ENCODE measurements at regions not wholly inside any gene's neighbourhood (a gene's known extent, or its start where the extent isn't known, plus 50 kb on each side); places are given as distances from the start of the nearest gene placed in this dataset.

DNA sequence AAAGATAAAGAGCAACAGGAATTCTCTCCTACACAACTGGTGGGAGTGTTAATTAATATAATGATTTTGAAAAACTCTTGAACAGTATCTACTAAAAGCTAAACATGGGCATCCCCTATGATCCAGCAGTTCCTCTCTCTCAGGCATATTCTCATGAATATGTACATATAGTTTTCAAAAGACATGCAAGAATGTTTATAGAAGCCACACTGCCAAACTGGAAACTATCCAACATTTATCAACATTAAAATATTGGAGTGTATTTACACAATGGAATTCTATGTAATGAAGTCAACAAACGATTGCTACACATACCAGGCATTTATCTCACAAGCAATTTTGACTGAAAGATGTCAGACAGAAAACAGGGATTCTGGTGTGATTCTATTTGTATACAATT lies 404.5 kb upstream of the ANKRD30A start:
- TF ChIP-seq, protein P1, sequence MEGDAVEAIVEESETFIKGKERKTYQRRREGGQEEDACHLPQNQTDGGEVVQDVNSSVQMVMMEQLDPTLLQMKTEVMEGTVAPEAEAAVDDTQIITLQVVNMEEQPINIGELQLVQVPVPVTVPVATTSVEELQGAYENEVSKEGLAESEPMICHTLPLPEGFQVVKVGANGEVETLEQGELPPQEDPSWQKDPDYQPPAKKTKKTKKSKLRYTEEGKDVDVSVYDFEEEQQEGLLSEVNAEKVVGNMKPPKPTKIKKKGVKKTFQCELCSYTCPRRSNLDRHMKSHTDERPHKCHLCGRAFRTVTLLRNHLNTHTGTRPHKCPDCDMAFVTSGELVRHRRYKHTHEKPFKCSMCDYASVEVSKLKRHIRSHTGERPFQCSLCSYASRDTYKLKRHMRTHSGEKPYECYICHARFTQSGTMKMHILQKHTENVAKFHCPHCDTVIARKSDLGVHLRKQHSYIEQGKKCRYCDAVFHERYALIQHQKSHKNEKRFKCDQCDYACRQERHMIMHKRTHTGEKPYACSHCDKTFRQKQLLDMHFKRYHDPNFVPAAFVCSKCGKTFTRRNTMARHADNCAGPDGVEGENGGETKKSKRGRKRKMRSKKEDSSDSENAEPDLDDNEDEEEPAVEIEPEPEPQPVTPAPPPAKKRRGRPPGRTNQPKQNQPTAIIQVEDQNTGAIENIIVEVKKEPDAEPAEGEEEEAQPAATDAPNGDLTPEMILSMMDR (conservative IDR thresholded peaks at IDR 0.05 in 1 of 2, IDR thresholded peaks at IDR 0.05 in 1 of 2; ENCODE audit: low read depth in 1 of 2, low read length in 2 of 2): no peak
- no peak for TF ChIP-seq EZH2 (IDR thresholded peaks at IDR 0.05; ENCODE audit: low read length, missing control alignments)

All from fibroblast of lung (primary cell).